ENCODE measurements at regions not wholly inside any gene's neighbourhood (a gene's known extent, or its start where the extent isn't known, plus 50 kb on each side); places are given as distances from the start of the nearest gene placed in this dataset.

DNA sequence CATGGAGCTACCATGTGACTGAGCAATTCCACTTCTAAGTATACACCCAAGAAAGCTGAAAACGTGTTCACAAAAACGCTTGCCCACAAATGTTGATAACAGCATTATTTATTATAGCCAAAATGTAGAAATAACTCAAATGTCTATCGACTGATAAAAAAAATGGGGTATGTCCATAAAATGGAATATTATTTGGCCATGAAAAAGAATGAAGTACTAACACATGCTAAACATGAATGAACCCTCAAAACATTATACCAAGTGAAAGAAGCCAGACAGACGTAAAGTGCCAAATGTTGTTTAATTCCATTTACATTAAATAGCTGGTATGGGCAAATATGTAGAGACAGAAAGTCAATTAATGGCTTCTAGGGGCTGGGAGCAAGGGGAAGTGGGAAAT lies 184.9 kb upstream of the IRX2 start:
- no peaks in the 10 kb centered on the region for H3K36me3 Mint-ChIP-seq (ENCODE audit: insufficient read depth)
- H3K27ac Mint-ChIP-seq = no peak overlapping the region
- H3K9me3 Mint-ChIP-seq (ENCODE audit: low read depth) = peaks cover 10% of the 10 kb centered on the region
- DNase-seq (ENCODE audit: low spot score, unreplicated experiment) = no peak
- TF ChIP-seq, protein P1, sequence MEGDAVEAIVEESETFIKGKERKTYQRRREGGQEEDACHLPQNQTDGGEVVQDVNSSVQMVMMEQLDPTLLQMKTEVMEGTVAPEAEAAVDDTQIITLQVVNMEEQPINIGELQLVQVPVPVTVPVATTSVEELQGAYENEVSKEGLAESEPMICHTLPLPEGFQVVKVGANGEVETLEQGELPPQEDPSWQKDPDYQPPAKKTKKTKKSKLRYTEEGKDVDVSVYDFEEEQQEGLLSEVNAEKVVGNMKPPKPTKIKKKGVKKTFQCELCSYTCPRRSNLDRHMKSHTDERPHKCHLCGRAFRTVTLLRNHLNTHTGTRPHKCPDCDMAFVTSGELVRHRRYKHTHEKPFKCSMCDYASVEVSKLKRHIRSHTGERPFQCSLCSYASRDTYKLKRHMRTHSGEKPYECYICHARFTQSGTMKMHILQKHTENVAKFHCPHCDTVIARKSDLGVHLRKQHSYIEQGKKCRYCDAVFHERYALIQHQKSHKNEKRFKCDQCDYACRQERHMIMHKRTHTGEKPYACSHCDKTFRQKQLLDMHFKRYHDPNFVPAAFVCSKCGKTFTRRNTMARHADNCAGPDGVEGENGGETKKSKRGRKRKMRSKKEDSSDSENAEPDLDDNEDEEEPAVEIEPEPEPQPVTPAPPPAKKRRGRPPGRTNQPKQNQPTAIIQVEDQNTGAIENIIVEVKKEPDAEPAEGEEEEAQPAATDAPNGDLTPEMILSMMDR (IDR thresholded peaks at IDR 0.05; ENCODE audit: unreplicated experiment) = no peak
- H3K4me3 Mint-ChIP-seq (ENCODE audit: low read depth) = no peak overlapping the region
- H3K4me1 Mint-ChIP-seq (ENCODE audit: low read depth) = no peaks in the 10 kb centered on the region
- H3K27me3 Mint-ChIP-seq = peaks cover 3% of the 10 kb centered on the region

DNA sequence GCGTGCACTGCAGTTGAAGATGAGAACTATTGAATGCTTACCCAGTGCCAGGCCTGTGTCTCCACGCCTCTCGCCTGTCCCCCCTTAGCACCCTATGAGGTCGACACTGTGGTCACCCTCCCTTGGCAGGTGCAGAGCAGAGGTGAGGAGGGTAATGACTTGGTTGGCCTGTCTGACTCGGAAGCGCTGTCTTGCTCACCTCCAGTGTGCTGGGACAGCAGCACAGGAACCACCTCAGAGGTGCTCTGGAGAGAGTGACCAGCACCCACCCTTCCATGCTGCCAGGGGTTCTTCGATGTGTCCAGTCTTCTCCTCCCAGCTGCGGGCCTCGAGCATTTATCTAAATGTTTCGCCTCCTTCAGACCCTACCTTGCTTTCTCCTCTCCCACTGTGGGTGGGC lies 178.3 kb upstream of the IRX2 start:
- no peak for DNase-seq (ENCODE audit: low spot score, unreplicated experiment)
- H3K9me3 Mint-ChIP-seq (ENCODE audit: low read depth) = peaks cover 3% of the 10 kb centered on the region
- H3K27ac Mint-ChIP-seq = no peak overlapping the region
- H3K4me1 Mint-ChIP-seq (ENCODE audit: low read depth) = no peaks in the 10 kb centered on the region
- H3K4me3 Mint-ChIP-seq (ENCODE audit: low read depth) = no peak overlapping the region
- peaks cover 20% of the 10 kb centered on the region for H3K27me3 Mint-ChIP-seq
- TF ChIP-seq, protein P1 (IDR thresholded peaks at IDR 0.05; ENCODE audit: unreplicated experiment) = no peak
- no peaks in the 10 kb centered on the region for H3K36me3 Mint-ChIP-seq (ENCODE audit: insufficient read depth)

DNA sequence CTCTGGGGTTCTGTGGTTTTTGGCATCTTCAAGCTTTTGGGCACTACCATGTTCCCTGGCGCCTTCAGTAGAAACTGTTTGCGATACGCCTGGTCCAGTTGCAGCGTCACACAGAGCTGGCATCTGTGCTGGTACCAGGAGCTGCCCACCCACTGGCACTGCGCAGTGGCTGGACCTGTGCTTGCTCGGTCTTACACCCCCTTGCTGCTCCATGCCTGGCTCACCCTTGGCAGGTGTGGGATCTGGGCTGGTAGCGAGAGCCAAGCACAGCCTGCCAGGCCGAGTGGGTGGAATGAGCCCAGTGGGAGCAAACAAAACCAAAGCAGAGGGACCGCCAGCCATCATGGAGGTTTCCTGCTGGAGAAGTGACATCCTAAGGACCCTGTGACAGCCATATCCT lies 170.2 kb upstream of the IRX2 start:
- TF ChIP-seq, protein P1 (IDR thresholded peaks at IDR 0.05; ENCODE audit: unreplicated experiment) = no peak
- H3K36me3 Mint-ChIP-seq (ENCODE audit: insufficient read depth) = no peaks in the 10 kb centered on the region
- H3K4me1 Mint-ChIP-seq (ENCODE audit: low read depth) = no peaks in the 10 kb centered on the region
- no peak for DNase-seq (ENCODE audit: low spot score, unreplicated experiment)
- H3K4me3 Mint-ChIP-seq (ENCODE audit: low read depth) = no peak overlapping the region
- no peak overlapping the region for H3K27ac Mint-ChIP-seq
- H3K27me3 Mint-ChIP-seq = peaks cover 26% of the 10 kb centered on the region
- H3K9me3 Mint-ChIP-seq (ENCODE audit: low read depth) = peaks cover 12% of the 10 kb centered on the region

DNA sequence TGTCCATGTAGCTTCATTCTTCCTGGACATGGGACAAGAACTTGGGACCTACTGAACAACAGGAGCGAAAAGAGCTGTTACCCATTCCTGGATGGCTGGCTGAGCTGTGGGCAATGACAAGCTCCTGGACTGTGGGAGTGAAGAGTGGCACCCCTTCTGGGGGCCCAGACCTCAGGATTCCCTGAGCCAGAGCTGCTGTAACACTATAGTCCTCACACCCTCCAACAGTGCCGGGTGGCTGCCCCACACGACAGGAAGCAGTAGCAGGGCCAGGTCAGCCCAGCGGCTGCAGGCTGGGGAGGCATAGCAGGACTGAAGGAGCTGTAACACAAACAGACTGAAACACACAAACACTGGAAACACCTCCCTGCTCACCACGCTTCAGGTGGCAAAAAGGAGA lies 169.7 kb upstream of the IRX2 start:
- Mint-ChIP-seq H3K4me3 (ENCODE audit: low read depth) (no peak overlapping the region), H3K9me3 (ENCODE audit: low read depth) (peaks cover 12% of the 10 kb centered on the region), H3K27ac (no peak overlapping the region), H3K36me3 (ENCODE audit: insufficient read depth) (no peaks in the 10 kb centered on the region), H3K27me3 (peaks cover 28% of the 10 kb centered on the region), H3K4me1 (ENCODE audit: low read depth) (no peaks in the 10 kb centered on the region)
- DNase-seq (ENCODE audit: low spot score, unreplicated experiment) = no peak
- TF ChIP-seq, protein P1 (IDR thresholded peaks at IDR 0.05; ENCODE audit: unreplicated experiment) = no peak

DNA sequence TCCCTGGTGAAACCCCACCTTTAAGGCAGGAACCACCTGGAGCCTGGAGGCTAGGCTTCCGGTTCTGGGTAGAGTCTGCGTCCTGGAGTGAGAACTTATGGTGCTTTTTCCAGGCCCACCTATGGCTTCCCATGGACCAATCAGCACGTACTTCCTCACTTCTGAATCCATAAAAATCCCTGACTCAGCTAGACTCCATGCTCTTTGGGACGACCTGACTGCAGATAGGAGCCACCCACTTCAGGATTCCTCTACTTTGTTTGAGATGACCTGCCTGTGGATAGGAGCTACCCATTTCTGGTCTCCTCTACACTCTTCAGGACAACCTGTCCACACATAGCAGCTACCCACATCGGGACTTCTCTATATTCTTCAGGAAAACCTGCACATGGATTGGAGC lies 168.8 kb upstream of the IRX2 start:
- no peak overlapping the region for H3K4me3 Mint-ChIP-seq (ENCODE audit: low read depth)
- H3K4me1 Mint-ChIP-seq (ENCODE audit: low read depth) = no peaks in the 10 kb centered on the region
- H3K9me3 Mint-ChIP-seq (ENCODE audit: low read depth) = peaks cover 12% of the 10 kb centered on the region
- H3K36me3 Mint-ChIP-seq (ENCODE audit: insufficient read depth) = no peaks in the 10 kb centered on the region
- DNase-seq (ENCODE audit: low spot score, unreplicated experiment) = no peak
- no peak overlapping the region for H3K27ac Mint-ChIP-seq
- TF ChIP-seq, protein P1 (IDR thresholded peaks at IDR 0.05; ENCODE audit: unreplicated experiment) = no peak
- H3K27me3 Mint-ChIP-seq = peaks cover 33% of the 10 kb centered on the region
